ENCODE measurements at regions not wholly inside any gene's neighbourhood (a gene's known extent, or its start where the extent isn't known, plus 50 kb on each side); places are given as distances from the start of the nearest gene placed in this dataset.
"Not testable (repeated sequence)": the region's sequence is repeated elsewhere in the genome, so short reads cannot be mapped to it uniquely, and the experiment has no call there.

DNA sequence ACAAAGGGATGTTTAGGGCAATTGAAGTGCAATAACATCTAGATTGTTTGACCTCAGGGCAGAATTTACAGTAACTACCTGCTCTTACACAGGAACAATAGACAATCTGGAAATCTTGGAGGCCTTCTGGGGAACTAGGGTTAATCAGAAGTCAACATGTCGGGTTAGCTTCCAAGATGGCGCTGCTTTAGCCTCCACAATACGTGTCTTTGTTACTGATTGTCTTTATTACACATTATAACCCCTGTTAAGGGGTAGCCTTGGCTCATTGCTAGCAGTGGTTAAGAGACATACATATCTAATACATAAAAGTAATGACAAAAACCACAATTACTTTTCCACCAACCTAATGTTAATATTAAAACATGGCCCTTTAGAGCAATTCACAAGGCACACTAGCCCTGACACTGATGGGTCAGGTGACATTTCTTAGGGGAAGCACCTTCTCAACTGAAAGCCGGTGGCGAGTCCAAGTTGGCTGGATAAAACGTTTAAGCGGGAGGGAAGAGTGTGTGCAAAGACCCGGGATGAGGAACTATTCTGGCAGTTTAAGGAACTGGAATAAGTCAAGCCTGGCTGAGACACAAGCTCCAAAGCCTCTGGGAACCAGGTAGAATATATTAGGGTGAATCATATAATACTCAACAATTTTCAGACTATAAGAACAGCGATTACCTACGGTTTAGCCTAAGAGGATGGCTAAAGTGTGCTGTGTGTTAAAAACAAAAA is 236.9 kb downstream of the BCAS1 start:
- DNase-seq: no peak

DNA sequence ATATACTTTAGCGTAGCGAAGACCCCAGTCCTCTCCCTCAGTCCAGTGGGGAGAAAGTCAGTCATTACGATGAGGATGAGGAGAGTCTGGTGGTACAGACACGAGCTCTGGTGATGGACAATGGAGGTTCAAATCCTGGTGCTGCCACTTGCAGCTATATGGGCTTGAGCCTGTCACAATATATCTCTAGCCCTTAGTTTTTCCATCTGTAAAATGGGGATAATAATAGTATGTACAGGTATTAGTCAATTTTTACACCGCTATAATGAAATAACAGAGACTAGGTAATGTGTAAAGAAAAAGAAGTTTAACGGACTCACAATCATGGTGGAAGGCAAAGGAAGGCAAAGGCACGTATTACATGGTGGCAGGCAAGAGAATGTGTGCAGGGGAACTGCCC is 237.9 kb downstream of the BCAS1 start:
- no peak for DNase-seq

DNA sequence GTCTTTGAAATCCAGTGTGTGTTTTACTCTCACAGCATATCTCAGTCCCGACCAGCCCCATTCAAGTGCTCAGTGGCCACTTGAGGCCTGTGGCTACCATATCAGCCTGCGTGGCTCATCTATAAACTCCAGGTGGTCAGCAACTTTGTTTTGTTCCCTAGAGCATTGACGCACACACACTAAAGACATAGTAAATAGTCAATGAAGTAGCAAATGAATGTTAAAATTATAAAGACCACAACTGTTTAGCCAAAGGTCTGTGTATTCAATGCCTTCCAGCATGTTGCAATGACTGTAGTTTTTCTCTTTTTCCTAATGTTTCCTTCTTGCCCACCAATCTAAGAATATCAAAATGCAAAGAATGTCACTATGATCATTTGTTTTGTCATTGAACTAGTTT is 238.2 kb upstream of the ZNF217 start:
- no peak for DNase-seq

DNA sequence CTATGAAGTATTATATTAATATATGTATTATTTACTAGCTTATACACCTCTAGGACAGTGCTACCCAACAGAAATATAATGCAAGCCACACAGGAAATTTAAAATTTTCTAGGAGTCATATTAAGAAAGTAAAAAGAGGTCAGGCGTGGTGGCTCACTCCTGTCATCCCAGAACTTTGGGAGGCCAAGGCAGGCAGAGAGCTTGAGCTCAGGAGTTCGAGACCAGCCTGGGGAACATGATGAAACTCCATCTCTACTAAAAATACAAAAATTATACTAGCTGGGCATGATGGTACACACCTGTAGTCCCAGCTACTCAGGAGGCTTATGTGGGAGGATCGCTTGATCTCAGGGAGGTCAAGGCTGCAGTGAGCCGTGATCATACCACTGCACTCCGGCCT is 237.6 kb upstream of the ZNF217 start:
- no peak for DNase-seq

DNA sequence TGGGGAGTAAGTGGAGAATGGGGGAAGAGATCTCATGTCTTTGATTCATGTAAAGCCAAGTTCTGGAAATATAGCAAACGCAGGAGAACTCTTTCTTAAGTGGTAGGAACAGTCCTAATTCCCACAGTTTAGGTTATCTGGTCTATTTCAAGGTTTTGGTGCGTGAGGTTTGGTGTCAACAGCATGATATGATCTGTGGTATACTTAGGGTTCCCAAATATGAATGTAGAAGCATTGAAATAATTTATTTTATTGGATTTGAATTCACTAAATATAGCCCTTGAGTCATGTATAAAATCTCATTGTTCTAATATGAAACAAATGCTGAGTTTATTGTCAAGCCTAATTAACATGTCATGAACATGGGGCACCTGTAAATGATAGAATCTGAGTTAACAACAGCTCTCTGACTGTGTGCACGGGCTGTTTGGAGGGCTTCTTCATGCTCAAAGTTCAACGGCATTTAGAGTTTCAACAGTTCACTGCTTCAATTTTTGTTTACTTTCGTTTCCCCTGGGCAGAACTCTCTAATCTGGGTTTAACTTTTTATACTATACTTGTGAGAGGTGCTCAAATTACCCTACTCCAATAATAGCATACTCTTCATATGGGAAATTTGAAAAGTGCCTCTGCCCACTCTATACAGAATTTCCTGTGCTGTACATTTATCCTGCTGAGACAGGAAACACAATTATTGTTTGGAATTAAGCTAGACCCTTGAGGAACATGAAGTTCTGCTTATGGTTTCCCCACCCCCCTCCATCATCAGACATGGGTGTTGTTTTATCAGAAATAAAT is 236.3 kb upstream of the ZNF217 start:
- DNase-seq: no peak

DNA sequence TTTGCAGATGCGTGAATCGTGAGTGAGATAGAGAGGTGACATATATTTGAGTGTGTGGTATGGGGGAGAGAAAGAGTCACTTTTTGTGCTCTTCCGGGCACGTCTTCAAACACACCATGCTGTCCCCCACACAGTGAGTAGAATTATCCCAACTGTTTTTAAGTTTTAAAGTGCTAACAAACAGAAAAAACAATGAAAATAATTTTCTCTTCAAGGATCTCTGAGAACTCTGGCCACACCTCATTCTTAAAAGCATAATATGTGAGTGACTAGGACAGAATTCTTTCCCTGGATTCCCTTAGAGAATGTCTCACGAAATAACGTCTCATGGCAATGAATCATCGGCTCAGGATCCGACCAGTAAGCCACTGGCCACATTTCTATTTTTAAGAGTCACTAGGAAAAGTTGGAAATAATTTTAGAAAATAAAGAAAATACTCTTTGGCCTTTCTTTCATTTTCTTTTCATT is 235.7 kb upstream of the ZNF217 start:
- DNase-seq: no peak

DNA sequence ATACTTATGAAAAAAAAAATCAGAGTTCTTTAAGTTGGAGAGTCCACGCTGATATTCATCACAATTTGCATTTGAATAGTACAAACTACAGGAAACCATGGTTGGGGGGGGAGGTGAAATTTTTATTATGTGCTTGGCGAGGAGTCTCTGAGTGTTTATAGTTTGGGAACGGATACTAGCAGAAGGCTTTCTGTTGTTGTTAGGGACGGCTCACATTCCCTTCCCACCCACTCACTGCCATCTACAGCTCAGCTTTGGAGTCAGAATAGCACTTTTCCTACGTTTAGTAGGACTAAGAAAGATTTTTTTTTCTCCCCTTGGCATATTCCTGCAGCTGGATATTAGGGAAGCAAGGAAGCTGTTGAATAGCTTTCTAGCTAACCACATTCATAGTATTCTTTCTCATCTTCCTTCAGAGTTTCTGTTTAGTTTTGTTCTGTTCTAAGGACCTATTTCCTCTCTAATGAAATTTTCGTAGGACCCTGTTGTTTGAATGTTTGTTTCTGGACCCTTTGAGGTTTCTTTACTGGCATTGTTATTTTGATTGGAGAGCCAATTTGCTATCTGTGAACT is 235.1 kb upstream of the ZNF217 start:
- DNase-seq: no peak

DNA sequence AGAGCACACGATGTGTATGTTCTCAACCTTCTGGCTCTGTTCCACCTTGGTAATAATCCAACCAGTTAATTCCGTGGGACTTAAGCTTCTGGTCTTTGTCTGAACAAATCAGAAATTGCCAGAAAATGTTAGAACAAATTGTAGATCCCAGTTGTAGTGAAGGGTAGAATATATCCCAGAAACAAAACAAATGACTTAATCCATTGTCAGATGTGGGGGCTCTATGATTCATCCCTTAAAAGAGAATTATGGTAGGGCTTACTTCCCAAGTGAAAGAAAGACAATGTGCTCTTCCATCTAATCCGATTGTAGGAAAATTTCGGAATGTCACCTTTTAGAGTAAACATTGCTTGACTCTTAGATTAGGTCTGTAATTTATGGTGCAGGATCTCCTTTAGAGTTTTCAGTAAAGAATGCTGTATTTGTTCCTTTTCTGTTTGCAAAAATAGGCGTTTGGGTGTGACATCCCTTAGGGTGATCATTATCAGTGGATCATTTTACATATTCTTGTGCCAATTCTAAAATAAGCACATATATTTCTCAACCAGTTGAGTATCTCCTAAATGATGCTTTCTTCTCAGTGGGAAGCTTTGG is 234.5 kb upstream of the ZNF217 start:
- no peak for DNase-seq

DNA sequence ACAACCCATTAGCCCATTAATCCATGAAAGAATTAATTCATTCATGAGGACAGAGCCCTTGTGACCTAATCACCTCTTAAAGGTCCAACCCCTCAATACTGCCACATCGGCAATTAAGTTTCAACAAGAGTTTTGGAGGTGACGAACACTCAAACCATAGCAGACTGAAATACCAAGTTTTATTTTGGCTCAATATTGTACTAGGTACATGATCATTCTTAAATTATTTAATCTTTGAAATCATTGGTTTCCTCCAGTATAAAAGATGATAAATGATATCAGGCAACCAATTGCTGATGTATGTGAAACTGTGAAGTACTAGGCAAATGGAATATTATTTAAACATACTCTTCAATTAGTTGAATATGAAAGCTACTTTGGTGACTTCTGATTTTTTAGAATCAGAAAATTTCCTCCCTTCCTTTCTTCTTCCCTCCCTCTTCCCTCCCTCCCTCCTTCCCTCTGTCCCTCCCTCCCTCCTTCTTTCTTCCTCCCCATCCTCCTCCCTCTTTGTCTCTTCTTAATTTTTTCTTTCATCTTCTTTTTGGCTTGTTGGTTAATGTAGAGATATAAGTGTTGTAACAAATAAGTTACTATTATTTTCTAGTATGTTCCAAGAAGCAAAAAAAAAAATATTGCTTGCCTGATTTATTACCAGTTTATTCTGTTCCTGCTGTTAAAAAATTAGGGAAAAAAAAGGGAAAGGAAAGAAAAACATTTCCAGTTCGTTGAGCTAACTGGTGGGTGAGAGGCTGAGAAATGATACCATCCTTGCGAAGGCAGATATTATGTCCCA is 233.9 kb upstream of the ZNF217 start:
- no peak for DNase-seq

DNA sequence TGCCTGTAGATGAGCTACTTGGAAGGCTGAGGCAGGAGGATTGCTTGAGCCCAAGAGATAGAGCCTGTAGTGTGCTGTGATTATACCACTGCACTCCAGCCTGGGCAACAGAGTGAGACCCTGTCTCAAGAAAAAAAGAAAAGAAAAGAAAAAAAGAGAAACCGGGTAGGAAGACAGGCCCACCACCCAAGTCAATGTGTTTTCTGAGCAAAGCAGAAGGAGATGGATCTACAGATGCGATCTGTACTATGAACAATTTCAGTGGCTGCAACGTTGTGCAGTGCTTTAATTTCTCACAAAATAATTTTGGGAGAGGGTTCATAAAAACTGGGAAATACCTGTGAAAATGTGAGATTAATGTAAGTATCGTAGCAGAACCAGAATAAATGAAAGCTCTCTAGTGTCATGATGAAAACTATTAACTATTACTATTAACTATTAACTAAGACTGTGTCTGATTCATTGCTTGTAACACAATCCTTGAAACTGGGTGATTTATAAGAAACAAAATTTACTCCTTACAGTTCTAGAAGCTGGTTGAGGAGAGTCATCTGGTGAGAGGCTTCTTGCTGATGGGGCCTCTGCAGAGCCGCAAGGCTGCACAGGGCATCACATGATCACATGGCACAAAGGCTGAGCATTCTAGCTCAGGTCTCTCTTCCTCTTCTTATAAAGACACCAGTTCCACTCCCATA is 233.1 kb upstream of the ZNF217 start:
- no peak for DNase-seq

DNA sequence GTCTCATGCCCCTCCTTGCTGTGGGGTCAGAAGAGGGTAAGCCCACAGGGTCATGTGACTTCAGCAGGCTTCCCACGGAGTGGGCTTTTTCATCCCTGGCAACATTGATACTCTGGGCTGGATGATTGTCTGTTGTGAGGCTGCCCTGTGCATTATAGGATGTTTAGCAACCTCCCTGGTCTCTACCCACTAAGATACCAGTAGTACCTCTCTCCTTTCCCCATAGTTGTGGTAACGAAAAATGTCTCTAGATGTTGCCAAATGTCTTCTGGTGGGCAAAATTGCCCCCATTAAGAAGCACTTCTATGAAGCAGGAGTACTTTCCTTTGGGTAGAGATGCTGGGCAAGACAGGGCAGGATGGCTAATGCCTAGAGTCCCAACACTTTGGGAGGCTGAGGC is 232.5 kb upstream of the ZNF217 start:
- no peak for DNase-seq

DNA sequence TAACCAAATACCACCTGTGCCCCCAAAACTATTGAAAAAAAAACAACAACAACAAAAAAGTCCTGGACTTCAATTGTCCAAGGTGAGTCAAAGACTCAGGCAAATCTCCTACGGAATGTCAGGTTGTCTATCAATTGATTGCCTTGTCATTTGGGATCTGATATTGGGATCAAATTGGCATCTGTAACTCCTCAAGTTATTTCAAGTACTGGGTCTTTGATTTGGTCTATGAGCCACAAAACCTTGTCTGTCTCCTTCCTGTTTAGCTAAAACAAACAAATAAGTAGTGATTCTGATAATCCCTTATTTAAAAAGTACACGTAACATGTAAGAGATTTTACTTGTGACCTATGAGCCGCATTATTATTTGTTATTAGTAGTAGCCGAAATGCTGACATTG is 231.6 kb upstream of the ZNF217 start:
- DNase-seq: no peak

DNA sequence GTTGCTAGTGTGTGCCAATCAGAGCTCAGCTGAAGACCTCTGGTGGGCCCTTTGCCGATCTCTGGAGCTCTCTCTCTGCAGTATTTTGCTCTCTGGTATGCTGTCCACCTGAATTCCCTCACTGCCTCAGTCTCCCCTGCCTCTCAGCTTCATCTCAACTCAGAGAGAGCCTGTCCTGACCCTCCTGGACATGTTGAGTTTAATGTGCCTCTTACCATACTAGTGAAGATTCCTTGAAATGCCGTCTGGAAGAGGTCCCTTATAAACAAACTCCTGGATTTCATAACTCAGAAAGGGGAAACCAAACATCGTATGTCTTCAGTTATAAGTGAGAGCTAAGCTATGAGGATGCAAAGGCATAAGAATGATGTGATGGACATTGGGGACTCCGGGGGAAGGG is 231.1 kb upstream of the ZNF217 start:
- no peak for DNase-seq

DNA sequence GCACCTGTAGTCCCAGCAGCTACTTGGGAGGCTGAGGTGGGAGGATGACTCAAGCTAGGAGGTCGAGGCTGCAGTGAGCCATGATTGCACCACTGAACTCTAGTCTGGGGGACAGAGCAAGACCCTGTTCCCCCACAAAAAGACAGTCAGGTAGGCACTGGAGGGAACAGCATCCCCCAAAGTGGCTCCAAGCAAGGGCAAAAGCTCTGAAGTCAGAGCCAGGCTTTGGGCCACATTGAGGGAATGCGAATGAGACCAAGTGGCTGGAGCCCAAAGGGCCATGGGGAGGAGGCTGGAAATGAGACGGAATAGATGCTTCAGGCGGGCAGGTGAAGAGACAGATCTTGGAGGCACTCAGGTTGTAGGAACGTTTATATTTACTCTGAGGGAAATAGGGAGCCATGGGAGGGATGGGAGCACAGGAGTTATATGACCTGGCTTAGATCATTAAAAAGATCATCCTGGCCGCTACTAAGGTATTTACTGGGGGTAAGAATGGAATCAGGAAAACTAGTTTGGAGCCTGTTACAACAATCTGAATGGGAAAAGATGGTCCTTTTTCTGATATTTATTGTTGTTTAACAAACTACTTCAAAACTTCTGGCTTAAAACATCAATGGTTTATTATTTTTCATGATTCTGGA is 229.6 kb upstream of the ZNF217 start:
- no peak for DNase-seq

DNA sequence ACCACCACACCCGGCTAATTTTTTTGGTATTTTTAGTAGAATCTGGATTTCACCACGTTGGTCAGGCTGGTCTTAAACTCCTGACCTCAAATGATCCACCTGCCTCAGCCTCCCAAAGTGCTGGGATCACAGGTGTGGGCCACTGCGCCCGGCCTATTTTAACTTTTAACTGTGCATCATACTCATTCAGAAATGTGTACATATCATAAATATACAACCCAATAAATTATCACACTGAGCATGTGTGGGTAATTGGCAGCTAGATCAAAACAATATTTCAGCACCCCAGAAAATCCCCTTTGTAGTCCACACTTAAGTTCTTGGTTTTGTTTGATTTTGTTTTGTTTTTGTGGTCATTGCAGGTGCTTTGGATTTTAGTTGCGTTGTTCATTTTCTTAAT is 228.9 kb upstream of the ZNF217 start:
- DNase-seq: no peak

DNA sequence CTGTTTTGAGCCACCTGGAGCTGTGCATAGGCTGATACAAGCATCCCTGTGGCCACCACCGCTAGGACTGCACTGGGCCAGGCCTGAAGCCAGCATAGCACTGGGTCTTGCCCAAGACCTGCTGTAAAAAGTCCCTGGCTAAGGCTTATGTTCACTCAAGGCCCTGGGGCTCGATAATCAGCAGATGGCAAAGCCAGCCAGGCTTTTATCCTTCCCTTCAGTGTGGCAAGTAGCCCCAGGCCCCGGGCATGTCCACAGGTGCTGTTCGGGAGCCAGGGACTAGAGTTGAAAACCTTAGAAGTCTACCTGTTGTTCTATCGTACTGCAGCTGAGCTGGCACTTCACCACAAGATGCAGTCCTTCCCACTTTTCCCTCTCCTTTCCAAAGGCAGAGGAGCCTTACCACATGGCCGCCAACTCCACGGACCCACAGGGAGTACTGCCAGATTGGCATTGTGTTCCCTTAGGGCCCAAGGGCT is 226.4 kb upstream of the ZNF217 start:
- DNase-seq: no peak

DNA sequence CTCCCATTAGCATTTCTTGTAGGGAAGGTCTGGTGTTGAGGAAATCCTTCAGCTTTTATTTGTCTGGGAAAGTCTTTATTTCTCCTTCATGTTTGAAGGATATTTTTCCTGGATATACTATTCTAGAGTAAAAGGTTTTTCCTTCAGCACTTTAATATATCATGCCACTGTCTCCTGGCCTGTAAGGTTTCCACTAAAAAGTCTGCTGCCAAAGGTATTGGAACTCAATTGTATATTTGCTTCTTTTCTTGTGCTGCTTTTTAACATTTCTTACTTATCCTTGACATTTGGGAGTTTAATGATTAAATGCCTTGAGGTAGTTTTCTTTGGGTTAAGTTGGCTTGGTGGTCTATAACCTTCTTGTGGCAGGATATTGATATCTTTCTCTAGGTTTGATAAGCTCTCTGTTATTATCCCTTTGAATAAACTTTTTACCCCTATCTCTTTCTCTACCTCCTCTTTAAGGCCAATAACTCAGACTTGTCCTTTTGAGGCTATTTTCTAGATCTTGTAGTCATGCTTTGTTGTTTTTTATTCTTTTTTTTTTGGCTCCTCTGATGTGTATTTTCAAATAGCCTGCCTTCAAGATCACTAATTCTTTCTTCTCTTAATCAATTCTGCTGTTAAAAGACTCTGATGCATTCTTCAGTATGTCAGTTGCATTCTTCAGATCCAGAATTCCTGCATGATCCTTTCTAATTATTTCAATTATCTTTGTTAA is 225.0 kb upstream of the ZNF217 start:
- DNase-seq: no peak

DNA sequence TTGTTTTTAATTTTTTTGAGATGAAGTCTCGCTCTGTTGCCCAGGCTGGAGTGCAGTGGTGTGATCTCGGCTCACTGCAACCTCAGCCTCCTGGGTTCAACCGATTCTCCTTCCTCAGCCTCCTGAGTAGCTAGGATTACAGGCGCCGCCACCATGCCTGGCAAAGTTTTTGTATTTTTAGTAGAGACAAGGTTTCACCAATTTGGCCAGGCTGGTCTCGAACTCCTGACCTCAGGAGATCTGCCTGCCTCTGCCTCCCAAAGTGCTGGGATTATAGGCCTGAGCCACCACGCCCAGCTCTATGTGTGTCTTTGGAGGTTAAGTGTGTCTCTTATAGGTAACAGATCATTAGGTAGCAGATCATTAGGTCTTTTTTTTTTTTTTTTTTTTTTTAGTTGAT is 223.9 kb upstream of the ZNF217 start:
- DNase-seq: not testable (repeated sequence)

DNA sequence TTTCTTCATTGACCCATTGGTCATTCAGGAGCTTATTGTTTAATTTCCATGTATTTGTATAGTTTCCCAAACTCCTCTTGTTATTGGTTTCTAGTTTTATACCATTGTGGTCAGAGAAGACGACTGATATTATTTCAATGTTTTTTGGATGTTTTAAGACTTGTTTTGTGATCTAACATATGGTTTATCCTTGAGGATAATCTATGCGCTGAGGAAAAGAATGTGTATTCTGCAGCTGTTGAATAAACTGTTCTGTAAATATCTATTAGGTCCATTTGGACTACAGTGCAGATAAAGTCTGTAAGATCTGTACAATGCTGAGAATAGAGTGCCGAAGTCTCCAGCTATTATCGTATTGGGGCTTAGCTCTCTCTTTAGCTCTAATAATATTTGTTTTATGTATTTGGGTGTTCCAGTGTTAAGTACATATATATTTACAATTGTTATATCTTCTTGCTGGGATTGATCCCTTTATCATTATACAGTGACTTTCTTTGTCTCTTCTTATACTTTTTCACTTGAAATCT is 223.3 kb upstream of the ZNF217 start:
- DNase-seq: no peak

DNA sequence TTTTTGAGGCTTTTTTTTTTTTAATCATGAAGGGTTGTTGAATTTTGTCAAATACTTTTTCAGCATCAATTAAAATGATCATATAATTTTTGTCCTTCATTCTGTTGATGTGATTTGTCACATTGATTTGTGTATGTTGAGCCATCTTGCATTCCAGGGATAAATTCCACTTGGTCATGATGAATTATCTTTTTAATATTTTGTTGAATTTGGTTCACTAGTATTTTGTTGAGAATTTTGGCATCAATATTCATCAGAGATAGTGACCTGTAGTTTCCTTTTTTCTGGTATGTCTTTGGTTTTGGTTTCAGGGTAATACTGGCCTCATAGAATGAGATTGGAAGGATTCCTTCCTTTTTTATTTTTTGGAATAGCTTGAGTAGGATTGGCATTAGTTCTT is 221.9 kb upstream of the ZNF217 start:
- DNase-seq: no peak

DNA sequence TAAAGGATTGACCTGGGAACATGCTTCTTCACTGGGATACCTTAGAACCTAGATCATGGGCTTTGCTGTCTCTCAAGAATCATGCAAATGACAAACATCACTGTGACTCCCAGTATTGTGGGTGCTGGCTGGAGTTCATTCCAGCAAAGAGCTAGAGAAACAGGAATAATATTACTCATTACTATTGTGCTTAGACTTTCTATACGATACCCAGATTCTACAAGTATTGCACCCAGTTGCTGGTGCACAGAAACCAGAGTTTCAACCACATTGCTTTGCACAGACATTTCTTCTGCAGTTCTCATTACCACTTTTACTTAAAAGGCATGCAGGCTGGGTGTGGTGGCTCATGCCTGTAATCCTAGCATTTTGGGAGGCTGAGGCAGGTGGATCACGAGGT is 220.4 kb upstream of the ZNF217 start:
- DNase-seq: no peak

All from stimulated activated CD4-positive, alpha-beta T cell treated with anti-CD3 and anti-CD28 coated beads, Interleukin-4, amount 100 ng/mL, for 4 hours (primary cell).